ENCODE measurements at regions not wholly inside any gene's neighbourhood (a gene's known extent, or its start where the extent isn't known, plus 50 kb on each side); places are given as distances from the start of the nearest gene placed in this dataset.
A peak's percentile ranks its signal among the peaks of the same experiment; 100 is the strongest.

- no peak for DNase-seq (ENCODE audit: low spot score)
These were observed 1793.8 kb upstream of the PCDH20 start for GRCh38 chr13:63209330-63210017.

GRCh38 chr13:63208826-63209225, 1793.2 kb upstream of the PCDH20 start:
- DNase-seq (ENCODE audit: low spot score), result no peak

DNA sequence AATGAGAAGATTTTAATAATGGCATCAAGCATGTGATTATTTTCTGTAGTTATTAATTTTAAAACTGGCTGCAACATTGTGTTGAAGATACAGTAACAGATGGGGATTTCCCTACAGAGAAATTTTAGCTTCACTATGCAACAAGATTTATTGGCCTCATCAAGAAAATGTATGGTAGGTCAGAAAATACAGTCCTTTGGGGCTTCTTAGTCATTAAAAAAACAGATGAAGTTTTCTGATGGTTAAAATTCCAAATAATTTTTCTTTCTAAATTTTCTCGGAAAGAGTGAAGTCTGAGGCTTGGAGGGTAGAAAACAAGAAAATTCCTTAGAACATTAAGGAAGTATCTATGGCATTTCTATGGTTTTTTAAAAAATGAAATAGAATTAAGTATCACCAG, 1790.8 kb upstream of the PCDH20 start:
- DNase-seq (ENCODE audit: low spot score), result no peak

DNA sequence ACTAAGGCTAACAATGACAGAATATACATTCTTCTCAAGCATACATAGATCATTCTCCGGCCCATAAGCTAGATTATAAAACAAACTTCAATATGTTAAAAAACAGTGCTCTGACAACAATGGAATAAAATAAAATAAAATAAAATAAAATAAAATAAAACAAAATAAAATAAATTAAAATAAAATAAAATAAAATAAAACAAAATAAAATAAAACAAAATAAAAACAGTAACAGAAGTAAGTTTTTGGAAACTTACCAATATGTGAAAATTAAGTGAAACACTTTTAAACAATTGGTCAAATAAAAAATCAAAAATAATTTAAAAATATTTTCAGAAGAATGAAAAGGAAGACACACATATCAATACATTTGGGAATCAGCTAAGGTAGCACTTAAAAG, 1785.8 kb upstream of the PCDH20 start:
- DNase-seq (ENCODE audit: low spot score), result no peak

GRCh38 chr13:63199508-63199907, 1783.9 kb upstream of the PCDH20 start:
- no peak for DNase-seq (ENCODE audit: low spot score)

DNA sequence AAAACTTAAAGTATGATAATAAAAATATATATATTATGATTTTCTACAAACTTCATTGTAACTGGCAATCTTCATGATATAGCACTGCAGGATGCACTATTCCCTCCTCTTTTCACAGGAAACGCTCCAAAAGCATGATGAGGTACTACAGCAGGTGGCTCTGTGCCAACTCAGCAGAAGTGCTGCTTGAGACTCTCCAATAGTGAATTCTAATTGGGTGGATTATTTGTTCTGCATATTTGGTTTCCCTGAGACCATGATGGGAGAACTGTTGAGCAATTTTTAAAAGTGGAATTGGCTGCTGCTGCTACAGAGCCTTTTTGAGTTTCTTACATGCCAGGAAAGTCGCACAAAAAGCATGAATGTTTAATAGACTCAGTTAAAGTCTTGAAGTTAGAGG, 1782.4 kb upstream of the PCDH20 start:
- no peak for DNase-seq (ENCODE audit: low spot score)

- DNase-seq (ENCODE audit: low spot score), result no peak
These were observed 1780.1 kb upstream of the PCDH20 start for GRCh38 chr13:63195726-63196125.

DNA sequence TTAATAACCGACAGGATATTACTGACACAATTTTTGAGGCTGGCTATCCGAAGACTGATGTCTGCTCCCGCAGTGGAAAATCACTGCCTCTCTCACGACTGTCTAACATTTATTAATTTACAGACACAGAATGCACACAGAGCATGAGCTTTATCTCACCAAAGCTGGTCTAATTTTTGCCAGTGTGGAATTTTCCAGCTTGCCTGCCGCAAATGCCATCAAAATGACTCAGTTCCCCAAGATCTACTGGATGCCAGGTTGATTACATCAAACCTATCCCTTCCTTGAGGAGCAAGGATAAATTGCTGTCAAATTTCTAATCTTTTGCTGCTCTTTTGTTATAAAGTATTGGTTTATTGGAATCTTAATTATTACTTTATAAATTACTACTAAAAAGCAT, 1775.1 kb upstream of the PCDH20 start:
- peak; percentile 29 for DNase-seq (ENCODE audit: low spot score)

DNA sequence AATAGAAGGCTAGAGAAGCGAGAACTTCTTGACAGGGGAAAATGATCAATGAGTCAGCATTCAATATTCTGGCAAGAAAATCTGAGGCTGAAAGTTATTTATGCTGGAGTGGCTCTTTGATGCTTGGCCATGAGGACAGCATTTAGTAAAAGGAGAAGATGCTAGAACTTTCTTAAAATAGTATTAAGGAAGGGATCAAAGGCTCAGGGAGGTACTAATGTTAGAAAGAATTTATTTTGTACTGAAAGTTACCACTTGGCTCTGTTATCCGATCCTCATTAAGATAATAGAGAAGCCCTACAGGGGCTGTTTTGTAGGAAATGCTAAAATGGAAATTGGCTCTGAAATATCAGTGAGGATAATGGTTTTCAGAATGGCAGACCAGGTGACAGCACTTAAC, 1774.6 kb upstream of the PCDH20 start:
- DNase-seq (ENCODE audit: low spot score), result no peak

DNA sequence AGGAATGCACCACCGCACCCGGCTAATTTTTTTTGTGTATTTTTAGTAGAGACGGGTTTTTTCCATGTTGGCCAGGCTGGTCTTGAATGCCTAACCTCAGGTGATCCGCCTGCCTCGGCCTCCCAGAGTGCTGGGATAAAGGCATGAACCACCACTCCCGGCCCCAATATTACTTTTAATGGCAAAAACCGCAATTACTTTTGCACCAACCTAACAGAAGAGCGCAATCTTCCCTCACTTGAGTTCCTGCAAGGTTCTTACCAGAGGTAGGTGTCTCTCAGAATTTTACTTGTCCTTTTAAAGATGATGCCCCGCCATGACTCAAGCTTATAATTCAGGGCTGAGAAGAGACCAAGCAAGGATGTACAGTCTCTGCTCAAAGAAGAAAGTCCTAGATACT, 1774.1 kb upstream of the PCDH20 start:
- DNase-seq (ENCODE audit: low spot score), result no peak

GRCh38 chr13:63184693-63185092, 1769.0 kb upstream of the PCDH20 start:
- peak; percentile 52 for DNase-seq (ENCODE audit: low spot score)

DNA sequence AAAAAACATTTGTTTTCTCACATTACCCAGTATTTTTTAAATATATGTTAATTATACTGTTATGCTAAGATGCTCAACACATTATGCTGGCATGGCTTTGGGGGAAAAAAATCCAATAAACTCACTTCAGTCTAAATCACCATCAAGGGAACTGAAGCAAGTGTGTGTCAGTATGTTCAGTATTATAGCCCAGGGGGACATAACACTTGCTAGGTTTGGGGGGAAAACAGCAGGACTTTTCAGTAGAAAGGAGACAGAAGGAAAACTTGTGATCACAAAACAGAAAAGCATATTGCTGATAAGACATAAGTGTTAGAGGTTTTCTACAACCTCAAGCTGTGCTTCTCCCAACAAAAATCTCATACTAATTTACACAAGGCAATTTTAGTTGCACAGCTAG, 1759.9 kb upstream of the PCDH20 start:
- DNase-seq (ENCODE audit: low spot score), result no peak

DNA sequence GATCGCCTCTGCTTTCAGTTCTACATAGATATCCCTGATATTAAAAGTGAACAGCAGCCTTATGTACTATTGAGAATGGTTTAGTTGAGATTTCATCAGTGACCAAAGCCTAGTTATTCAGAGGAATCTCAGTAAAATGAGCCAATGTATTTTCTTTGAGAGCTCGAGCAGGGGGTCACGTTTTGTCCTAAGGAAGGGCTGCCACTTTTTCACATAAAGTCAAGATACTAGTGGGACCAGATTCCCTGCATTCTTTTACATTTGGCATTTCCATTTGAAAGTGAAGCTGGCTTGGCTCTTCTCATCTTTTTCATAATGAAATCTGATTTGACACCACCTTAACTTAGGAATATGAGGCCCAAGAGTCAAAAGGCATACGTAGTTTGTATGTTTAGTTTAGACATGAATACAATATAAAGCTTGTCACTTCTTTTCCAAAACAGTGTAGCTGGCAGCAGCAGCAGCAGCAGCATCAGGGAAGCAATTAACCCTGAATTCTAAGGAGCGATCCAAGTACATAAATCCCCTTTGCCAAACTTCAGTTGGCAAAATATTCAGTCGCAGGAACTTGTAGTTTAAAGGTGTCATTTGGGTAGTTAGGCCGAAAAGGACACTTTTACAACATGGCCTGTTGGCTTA, 1752.2 kb upstream of the PCDH20 start:
- no peak for DNase-seq (ENCODE audit: low spot score)

DNA sequence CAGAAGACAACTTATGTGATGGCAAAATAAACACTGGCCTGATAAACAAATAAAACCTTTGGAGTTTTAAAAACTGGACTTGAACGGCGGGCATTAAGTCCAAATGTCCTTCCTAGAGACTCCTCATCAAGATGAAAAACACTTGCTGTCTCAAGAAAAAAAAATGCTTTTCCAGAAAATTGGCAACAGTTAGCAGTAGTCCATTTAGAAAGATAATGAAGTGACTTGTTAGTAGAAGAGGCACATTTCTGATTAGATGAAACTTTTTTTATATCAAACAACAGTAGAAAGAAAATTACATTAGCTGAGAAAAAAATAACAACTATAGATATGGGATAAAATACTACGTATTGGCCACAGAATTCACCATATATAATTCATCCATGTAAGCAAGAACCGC, 1750.7 kb upstream of the PCDH20 start:
- DNase-seq (ENCODE audit: low spot score), result no peak

GRCh38 chr13:63163903-63164302, 1748.3 kb upstream of the PCDH20 start:
- no peak for DNase-seq (ENCODE audit: low spot score)

DNA sequence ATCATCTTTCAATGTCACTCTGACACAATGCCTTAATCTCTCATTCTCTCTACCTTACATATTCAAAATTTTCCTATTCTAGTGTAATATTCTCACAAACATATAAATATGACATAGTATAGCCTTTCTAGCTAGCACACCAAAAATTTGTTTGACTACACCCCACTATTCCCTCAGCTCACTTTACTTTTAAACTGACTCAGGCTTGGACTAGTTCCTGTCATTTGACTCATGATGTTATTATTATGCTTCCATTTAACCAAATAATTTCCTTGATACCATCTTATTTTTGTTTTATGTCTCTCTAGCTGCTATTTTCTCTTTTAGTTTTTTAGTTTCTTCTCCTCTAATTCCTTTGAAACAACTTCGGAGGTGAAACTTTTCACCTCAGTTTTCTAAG, 1745.6 kb upstream of the PCDH20 start:
- peak; percentile 1 for DNase-seq (ENCODE audit: low spot score)

GRCh38 chr13:63156816-63157215, 1741.2 kb upstream of the PCDH20 start:
- no peak for DNase-seq (ENCODE audit: low spot score)

GRCh38 chr13:63149375-63149774, 1733.7 kb upstream of the PCDH20 start:
- DNase-seq (ENCODE audit: low spot score), result no peak

GRCh38 chr13:63139277-63139676, 1723.6 kb upstream of the PCDH20 start:
- no peak for DNase-seq (ENCODE audit: low spot score)

- DNase-seq (ENCODE audit: low spot score), result no peak
These were observed 1714.3 kb upstream of the PCDH20 start for GRCh38 chr13:63129995-63130394.

DNA sequence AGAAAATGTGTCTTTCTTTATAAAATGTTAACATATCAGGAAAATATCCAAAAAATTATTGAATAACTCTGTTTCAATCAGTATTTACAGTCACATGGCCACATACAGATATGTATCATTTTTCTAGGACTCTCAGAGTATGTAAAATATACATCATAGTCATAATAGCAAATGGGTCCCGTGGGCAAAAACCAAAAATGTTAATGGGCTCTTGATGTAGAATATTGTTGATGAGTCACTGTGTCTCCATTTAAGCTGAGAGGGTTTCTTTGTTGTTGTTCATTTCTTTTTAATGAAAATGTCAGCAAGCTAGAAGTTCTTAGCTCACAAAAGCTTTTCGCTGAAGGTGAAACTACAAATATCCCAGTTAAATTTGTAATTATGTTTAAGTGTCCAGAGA, 1713.1 kb upstream of the PCDH20 start:
- DNase-seq (ENCODE audit: low spot score), result no peak

DNA sequence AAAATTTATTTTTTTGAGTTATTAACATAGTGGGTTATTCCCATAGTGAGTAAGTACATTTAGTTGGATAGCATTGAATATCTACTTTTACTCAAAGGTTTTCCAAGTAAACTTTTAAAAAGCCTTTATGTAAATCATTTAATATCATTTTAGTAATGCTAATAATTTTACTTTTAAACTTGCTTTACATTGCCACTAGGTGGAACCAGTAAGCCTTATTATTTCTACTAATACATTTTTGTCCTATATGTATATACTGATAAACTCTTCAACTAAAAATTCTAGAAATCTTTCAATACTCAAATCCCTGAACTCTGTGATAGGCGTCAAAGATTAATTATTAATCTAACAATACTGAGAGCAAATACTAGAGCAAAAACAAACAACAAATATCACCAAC, 1709.2 kb upstream of the PCDH20 start:
- no peak for DNase-seq (ENCODE audit: low spot score)

GRCh38 chr13:63120883-63121282, 1705.2 kb upstream of the PCDH20 start:
- no peak for DNase-seq (ENCODE audit: low spot score)

DNA sequence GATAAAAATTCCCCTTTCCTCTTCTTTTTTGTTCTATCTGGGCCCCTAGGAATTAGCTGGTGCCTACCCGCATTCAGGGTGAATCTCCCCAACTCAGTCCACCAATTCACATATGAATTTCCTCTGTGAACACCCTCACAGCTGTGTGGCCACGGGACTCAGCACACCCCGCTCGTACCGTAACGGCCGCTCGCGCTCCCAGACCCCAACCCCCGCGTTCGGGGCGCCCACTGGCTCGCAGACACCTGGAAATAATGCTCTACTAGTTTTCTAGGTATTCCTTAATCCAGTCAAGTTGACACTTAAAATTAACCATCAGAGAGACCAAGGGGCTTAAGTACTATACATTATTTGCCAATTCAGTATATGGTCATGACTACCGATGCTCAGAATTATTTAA, 1702.1 kb upstream of the PCDH20 start:
- DNase-seq (ENCODE audit: low spot score), result no peak

All from AG08395 (cell line).